Thoracic aorta (tissue), 2 donors: ENCODE measurements at regions not wholly inside any gene's neighbourhood (a gene's known extent, or its start where the extent isn't known, plus 50 kb on each side); places are given as distances from the start of the nearest gene placed in this dataset.
A peak's percentile ranks its signal among the peaks of the same experiment; 100 is the strongest.

Source experiments
- ATAC-seq: fragments of 150-250 bp; one replicate; pipeline ENCODE4 v1.8.0; 2017; ENCODE audit warnings: low read depth; ENCODE audit not compliant: insufficient number of reproducible peaks, low FRiP score
- DNase-seq: peaks from one replicate; pipeline ENCODE4 v3.0.0-alpha.2; 2020; ENCODE audit warnings: low spot score
- H3K27ac ChIP-seq, 2 donors: fragments of 200-600 bp; sonication (generic); 1 replicate in 1 of 2; 2 replicates in 1 of 2; pipeline ENCODE4 v1.5.1; 2016; ENCODE audit warnings: mild to moderate bottlenecking in 2 of 2, moderate library complexity in 2 of 2
- H3K27me3 ChIP-seq: fragments of 200-600 bp; sonication (generic); replicated peaks from 2 replicates; pipeline ENCODE4 v1.6.0; 2016; ENCODE audit warnings: mild to moderate bottlenecking; ENCODE audit not compliant: insufficient read depth
- H3K36me3 ChIP-seq: fragments of 200-600 bp; sonication (generic); one replicate; pipeline ENCODE4 v1.5.1; 2016
- H3K4me1 ChIP-seq, 2 donors: fragments of 200-600 bp; sonication (generic); 1 replicate in 1 of 2; 2 replicates in 1 of 2; pipeline versions ENCODE4 v1.5.1 to v1.6.0; 2016; ENCODE audit warnings: low read depth in 2 of 2, mild to moderate bottlenecking in 1 of 2; ENCODE audit not compliant: control insufficient read depth in 1 of 2
- H3K4me3 ChIP-seq: fragments of 200-600 bp; sonication (generic); 2 replicates; pipeline ENCODE4 v1.5.1; 2016; ENCODE audit warnings: mild to moderate bottlenecking
- H3K9me3 ChIP-seq: fragments of 200-600 bp; sonication (generic); 2 replicates; pipeline ENCODE4 v1.5.1; 2016
- TF ChIP-seq, protein P1 (sequence below): fragments of 200-600 bp; sonication (generic); IDR thresholded peaks from one replicate; pipeline ENCODE4 v1.5.1; 2019; ENCODE audit warnings: antibody characterized with exemption

DNA sequence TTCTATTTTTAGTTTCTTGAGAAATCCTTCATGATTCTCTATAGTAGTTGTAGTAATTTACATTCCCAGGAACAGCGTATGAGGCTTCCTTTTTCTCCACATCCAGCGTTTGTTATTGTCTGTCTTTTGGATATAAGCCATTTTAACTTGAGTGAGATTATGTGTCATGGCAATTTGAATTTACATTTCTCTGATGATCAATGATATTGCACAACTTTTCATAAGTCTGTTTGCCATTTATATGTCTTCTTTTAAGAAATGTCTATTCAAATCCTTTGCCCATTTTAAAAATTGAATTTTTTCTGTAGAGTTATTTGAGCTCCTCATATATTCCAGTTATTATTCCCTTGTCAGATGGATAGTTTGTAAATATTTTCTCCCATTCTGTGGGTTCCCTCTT, 285.1 kb downstream of the REEP3 start:
- Histone ChIP-seq H3K27me3 (no peaks in the 10 kb centered on the region), H3K4me3 (no peak overlapping the region), H3K4me1 (peaks cover 4 to 11% of the 10 kb centered on the region in 2 donors), H3K27ac (no peak overlapping the region), H3K36me3 (no peaks in the 10 kb centered on the region), H3K9me3 (no peaks in the 10 kb centered on the region)
- ATAC-seq (no peak), DNase-seq (no peak)
- TF ChIP-seq, protein P1, sequence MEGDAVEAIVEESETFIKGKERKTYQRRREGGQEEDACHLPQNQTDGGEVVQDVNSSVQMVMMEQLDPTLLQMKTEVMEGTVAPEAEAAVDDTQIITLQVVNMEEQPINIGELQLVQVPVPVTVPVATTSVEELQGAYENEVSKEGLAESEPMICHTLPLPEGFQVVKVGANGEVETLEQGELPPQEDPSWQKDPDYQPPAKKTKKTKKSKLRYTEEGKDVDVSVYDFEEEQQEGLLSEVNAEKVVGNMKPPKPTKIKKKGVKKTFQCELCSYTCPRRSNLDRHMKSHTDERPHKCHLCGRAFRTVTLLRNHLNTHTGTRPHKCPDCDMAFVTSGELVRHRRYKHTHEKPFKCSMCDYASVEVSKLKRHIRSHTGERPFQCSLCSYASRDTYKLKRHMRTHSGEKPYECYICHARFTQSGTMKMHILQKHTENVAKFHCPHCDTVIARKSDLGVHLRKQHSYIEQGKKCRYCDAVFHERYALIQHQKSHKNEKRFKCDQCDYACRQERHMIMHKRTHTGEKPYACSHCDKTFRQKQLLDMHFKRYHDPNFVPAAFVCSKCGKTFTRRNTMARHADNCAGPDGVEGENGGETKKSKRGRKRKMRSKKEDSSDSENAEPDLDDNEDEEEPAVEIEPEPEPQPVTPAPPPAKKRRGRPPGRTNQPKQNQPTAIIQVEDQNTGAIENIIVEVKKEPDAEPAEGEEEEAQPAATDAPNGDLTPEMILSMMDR: no peak

DNA sequence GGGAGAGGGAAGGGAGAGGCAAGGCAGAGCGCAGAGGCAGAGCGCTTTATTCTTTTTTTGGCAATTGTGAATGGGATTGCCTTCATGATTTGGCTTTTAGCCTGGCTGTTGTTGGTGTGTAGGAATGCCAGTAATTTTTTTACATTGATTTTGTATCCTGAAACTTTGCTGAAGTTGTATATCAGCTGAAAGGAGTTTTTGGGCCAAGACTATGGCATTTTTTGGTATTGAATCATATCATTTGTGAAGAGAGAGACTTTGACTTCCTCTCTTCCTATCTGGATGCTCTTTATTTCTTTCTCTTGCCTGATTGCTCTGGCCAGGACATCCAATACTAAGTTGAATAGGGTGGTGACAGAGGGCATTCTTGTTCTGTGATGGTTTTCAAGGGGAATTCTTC, 291.3 kb downstream of the REEP3 start:
- DNase-seq (no peak), ATAC-seq (no peak)

DNA sequence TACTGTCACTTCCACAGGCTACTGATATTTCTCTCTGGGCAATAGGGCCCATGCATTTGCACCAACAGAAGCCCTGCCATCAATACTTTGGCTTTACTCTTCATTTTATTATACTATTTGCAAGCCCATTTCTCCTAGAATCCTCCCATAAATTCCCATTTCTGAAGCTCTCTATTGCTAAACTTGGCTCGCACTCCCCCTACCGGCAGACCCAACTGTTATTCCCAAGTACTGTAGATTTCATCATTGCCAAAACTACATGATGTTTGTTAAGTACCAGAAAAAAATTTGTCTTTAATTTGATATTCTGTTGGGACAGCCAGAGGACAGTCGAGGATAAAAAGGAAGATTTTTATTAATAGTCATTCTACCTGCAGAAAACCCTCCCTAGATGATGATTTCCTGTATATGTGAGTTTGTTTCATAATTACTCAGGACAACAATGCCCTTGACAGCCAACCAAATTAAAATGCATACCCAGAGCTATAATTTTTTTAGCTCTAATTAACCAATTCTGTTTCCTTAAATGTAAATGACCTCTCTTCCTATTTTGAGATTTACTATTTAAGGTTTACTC, 298.6 kb downstream of the REEP3 start:
- ATAC-seq (peak; percentile 82), DNase-seq (peak; percentile 13)
- peaks cover 5 to 12% of the 10 kb centered on the region in 2 donors for H3K4me1 ChIP-seq
- no peaks in the 10 kb centered on the region for H3K27me3 ChIP-seq
- H3K4me3 ChIP-seq: no peak overlapping the region
- H3K36me3 ChIP-seq: no peaks in the 10 kb centered on the region
- no peak overlapping the region for H3K27ac ChIP-seq
- peaks cover 8% of the 10 kb centered on the region for H3K9me3 ChIP-seq
- TF ChIP-seq, protein P1: peak; percentile 72

More for the DNA sequence above, 291.3 kb downstream of the REEP3 start:
- no peaks in the 10 kb centered on the region for H3K27me3 ChIP-seq
- H3K9me3 ChIP-seq: no peaks in the 10 kb centered on the region
- H3K4me1 ChIP-seq: no peaks in the 10 kb centered on the region
- TF ChIP-seq, protein P1: no peak
- no peak overlapping the region for H3K4me3 ChIP-seq
- H3K27ac ChIP-seq: no peak overlapping the region
- no peaks in the 10 kb centered on the region for H3K36me3 ChIP-seq

DNA sequence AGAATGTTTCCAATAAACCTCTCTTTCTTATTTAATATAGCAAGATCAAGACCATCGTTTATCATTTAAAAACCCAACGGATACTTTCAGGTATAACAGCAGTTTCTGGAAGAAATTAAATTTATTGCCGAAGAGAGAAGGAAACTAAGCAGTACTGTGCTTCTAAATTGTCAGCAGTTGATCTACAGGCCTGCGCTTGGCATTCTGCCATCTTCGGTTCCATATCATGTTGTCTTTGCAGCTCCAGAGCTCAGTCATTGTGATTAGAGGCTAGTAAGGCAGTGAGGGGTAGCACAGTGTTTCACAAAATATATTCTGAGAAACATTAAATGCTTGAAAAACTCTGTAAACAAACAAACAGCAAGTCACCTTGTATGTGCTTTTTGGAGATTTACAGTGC, 301.3 kb downstream of the REEP3 start:
- ATAC-seq (no peak), DNase-seq (no peak)
- H3K4me3 ChIP-seq: no peak overlapping the region
- no peak overlapping the region for H3K27ac ChIP-seq
- no peaks in the 10 kb centered on the region for H3K36me3 ChIP-seq
- H3K9me3 ChIP-seq: peaks cover 8% of the 10 kb centered on the region
- peaks cover 5 to 12% of the 10 kb centered on the region in 2 donors for H3K4me1 ChIP-seq
- H3K27me3 ChIP-seq: no peaks in the 10 kb centered on the region
- TF ChIP-seq, protein P1: no peak

DNA sequence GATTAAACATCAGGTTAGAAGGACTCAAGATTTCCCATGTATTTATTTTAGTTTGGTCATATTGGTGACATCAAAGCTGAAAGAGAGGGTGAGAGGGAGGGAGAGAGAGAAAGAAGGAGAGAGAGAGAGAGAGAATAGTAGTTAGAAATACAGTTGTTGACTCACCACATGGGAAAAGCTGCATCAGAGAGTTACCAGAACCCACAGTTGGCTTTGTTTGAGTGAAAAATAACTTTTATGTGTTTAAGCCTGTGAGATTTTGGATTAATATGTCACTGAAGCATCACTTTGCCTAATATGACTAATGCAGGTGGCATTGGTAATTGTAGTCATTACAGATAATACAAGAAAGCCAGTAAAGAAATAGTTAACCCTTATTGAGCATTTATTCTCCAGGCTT, 303.9 kb downstream of the REEP3 start:
- Histone ChIP-seq H3K4me1 (no peaks in the 10 kb centered on the region), H3K27ac (no peak overlapping the region), H3K36me3 (no peaks in the 10 kb centered on the region), H3K9me3 (peaks cover 8% of the 10 kb centered on the region), H3K27me3 (no peaks in the 10 kb centered on the region), H3K4me3 (no peak overlapping the region)
- DNase-seq (no peak), ATAC-seq (no peak)
- TF ChIP-seq, protein P1: no peak
